HepG2 (cell line): ENCODE measurements at regions not wholly inside any gene's neighbourhood (a gene's known extent, or its start where the extent isn't known, plus 50 kb on each side); places are given as distances from the start of the nearest gene placed in this dataset.

Experiments
- GATAD2A ChIP-seq: IDR thresholded peaks from 2 replicates; pipeline ENCODE4 v1.6.1; 2016
- HNF1A ChIP-seq, 2 experiments: sonication (generic) in 1 of 2; formaldehyde crosslinking in 1 of 2; IDR thresholded peaks; 2 replicates each; pipeline versions ENCODE4 v1.4.0 to v1.6.1; 2016 to 2020; ENCODE audit warnings: borderline replicate concordance in 1 of 2, low read depth in 1 of 2, mild to moderate bottlenecking in 1 of 2, missing genetic modification reagents in 1 of 2
- KAT2B ChIP-seq: fragments of 150-350 bp; IDR thresholded peaks from 2 replicates; pipeline ENCODE4 v1.6.1; 2014; ENCODE audit warnings: low read depth, low read length, borderline replicate concordance
- LRRFIP1 ChIP-seq: sonication (generic); formaldehyde crosslinking; conservative IDR thresholded peaks from 2 replicates; pipeline ENCODE4 v1.4.0; 2020; ENCODE audit warnings: missing genetic modification reagents
- MED1 ChIP-seq: sonication (generic); formaldehyde crosslinking; IDR thresholded peaks from 2 replicates; pipeline ENCODE4 v1.4.0; 2020; ENCODE audit warnings: missing genetic modification reagents
- NRL ChIP-seq: sonication (generic); formaldehyde crosslinking; IDR thresholded peaks from 2 replicates; pipeline ENCODE4 v1.5.0; 2020; ENCODE audit warnings: missing genetic modification reagents, mild to moderate bottlenecking, moderate library complexity, borderline replicate concordance
- PAXIP1 ChIP-seq: sonication (generic); formaldehyde crosslinking; conservative IDR thresholded peaks from 2 replicates; pipeline ENCODE4 v1.4.0; 2020; ENCODE audit warnings: mild to moderate bottlenecking, missing genetic modification reagents, moderate library complexity
- PITX1 ChIP-seq: sonication (generic); formaldehyde crosslinking; IDR thresholded peaks from 2 replicates; pipeline ENCODE4 v1.5.1; 2020; ENCODE audit warnings: mild to moderate bottlenecking, missing genetic modification reagents
- SALL1 ChIP-seq: sonication (generic); formaldehyde crosslinking; IDR thresholded peaks from 2 replicates; pipeline ENCODE4 v1.8.0; 2022; ENCODE audit warnings: mild to moderate bottlenecking, missing genetic modification reagents
- SCMH1 ChIP-seq: sonication (generic); formaldehyde crosslinking; IDR thresholded peaks from 2 replicates; pipeline ENCODE4 v1.9.0; 2021; ENCODE audit warnings: missing genetic modification reagents, mild to moderate bottlenecking, borderline replicate concordance
- SOX6 ChIP-seq, 2 experiments: fragments of 450-650 bp in 1 of 2; sonication (generic) in 1 of 2; formaldehyde crosslinking in 1 of 2; IDR thresholded peaks; 2 replicates each; pipeline versions ENCODE4 v1.4.0 to v1.6.1; 2017 to 2020; ENCODE audit warnings: antibody characterized with exemption in 1 of 2, mild to moderate bottlenecking in 1 of 2, missing genetic modification reagents in 1 of 2
- ZNF335 ChIP-seq: sonication (generic); formaldehyde crosslinking; IDR thresholded peaks from 2 replicates; pipeline ENCODE4 v1.4.0; 2020; ENCODE audit warnings: missing genetic modification reagents
- ZNF598 ChIP-seq: sonication (generic); formaldehyde crosslinking; IDR thresholded peaks from 2 replicates; pipeline ENCODE4 v1.5.1; 2020; ENCODE audit warnings: mild to moderate bottlenecking, missing genetic modification reagents, borderline replicate concordance
- ZNF615 ChIP-seq: sonication (generic); formaldehyde crosslinking; IDR thresholded peaks from 2 replicates; pipeline ENCODE4 v1.5.0; 2020; ENCODE audit warnings: mild to moderate bottlenecking, missing genetic modification reagents, borderline replicate concordance
- ZNF768 ChIP-seq: sonication (generic); formaldehyde crosslinking; IDR thresholded peaks from 2 replicates; pipeline ENCODE4 v1.4.0; 2020; ENCODE audit warnings: missing genetic modification reagents

GRCh38 chr6:21468461-21468860 lies 125.1 kb upstream of the SOX4 start (continued):
- TF ChIP-seq NRL (no peak), KAT2B (0 out of 2 replicates have a peak, but pooled peaks have one; percentile 14), PAXIP1 (CRISPR knock-in tag) (peak; percentile 44; the same call in 1 of the 2 replicates), SCMH1 (no peak), ZNF615 (CRISPR knock-in tag) (no peak), ZNF598 (CRISPR knock-in tag) (0 out of 2 replicates have a peak, but pooled peaks have one; percentile 21), SALL1 (CRISPR knock-in tag) (peak; percentile 61), MED1 (CRISPR knock-in tag) (0 out of 2 replicates have a peak, but pooled peaks have one; percentile 6), ZNF335 (CRISPR knock-in tag) (no peak), HNF1A (IDR thresholded peaks at IDR 0.05; ENCODE audit: low read depth) (0 out of 2 replicates have a peak, but pooled peaks have one; percentile 15), HNF1A (CRISPR knock-in tag; IDR thresholded peaks at IDR 0.05; ENCODE audit: borderline replicate concordance) (no peak), ZNF768 (CRISPR knock-in tag) (no peak), SOX6 (IDR thresholded peaks at IDR 0.05) (no peak), SOX6 (CRISPR knock-in tag; IDR thresholded peaks at IDR 0.05) (no peak), GATAD2A (CRISPR knock-in tag) (peak; percentile 33; the same call in 1 of the 2 replicates), LRRFIP1 (CRISPR knock-in tag) (no peak), PITX1 (0 out of 2 replicates have a peak, but pooled peaks have one; percentile 18)
